HFFc6 (cell line): ENCODE measurements at regions not wholly inside any gene's neighbourhood (a gene's known extent, or its start where the extent isn't known, plus 50 kb on each side); places are given as distances from the start of the nearest gene placed in this dataset.

Source experiments
- DNase-seq: peaks from one replicate; pipeline ENCODE4 v3.0.0-alpha.2; 2018
- H3K27ac Mint-ChIP-seq: 2 replicates; pipeline ENCODE4 v1.8.0; 2020; ENCODE audit warnings: mild to moderate bottlenecking, mixed read lengths
- H3K27me3 Mint-ChIP-seq: 2 replicates; pipeline ENCODE4 v1.8.0; 2021; ENCODE audit warnings: mild to moderate bottlenecking, moderate library complexity, mixed read lengths; ENCODE audit not compliant: insufficient read depth
- H3K36me3 Mint-ChIP-seq: 2 replicates; pipeline ENCODE4 v1.8.0; 2021; ENCODE audit warnings: low read depth, mixed read lengths
- H3K4me1 Mint-ChIP-seq: 2 replicates; pipeline ENCODE4 v1.8.0; 2020; ENCODE audit warnings: low read depth, mixed read lengths
- H3K4me3 Mint-ChIP-seq: 2 replicates; pipeline ENCODE4 v1.8.0; 2020; ENCODE audit warnings: mild to moderate bottlenecking, moderate library complexity, mixed read lengths
- H3K9me3 Mint-ChIP-seq: 2 replicates; pipeline ENCODE4 v1.8.0; 2020; ENCODE audit warnings: mild to moderate bottlenecking, mixed read lengths
- TF ChIP-seq, protein P1 (sequence below): fragments of 200-600 bp; sonication (generic); IDR thresholded peaks from 2 replicates; pipeline ENCODE4 v1.5.0; 2021; ENCODE audit warnings: antibody characterized with exemption, mild to moderate bottlenecking

DNA sequence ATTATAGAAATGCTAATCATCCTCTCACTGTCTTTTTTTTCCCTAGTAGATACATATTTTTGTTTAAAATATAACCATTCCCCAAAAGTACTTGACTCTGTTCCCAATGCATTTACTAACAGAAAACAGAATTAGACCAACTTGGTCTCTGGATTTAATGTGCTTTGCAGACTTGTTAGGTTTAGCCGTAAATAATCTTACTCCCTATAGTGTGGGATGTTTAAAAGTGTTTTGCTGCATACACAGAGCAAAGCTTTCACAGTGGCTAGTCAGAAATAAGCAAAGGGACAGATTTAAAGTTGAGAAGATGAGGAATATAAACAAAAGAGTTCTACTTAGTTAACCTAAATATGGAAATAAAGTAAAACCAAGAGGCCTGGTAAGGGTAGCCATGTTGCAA is 527.5 kb downstream of the HDGFL1 start:
- DNase-seq = no peak
- Mint-ChIP-seq H3K27ac (no peak overlapping the region), H3K4me1 (no peaks in the 10 kb centered on the region), H3K4me3 (no peak overlapping the region), H3K27me3 (no peaks in the 10 kb centered on the region; the same call in 1 of the 2 replicates), H3K9me3 (peaks cover 45% of the 10 kb centered on the region), H3K36me3 (peaks cover 5% of the 10 kb centered on the region)
- TF ChIP-seq, protein P1, sequence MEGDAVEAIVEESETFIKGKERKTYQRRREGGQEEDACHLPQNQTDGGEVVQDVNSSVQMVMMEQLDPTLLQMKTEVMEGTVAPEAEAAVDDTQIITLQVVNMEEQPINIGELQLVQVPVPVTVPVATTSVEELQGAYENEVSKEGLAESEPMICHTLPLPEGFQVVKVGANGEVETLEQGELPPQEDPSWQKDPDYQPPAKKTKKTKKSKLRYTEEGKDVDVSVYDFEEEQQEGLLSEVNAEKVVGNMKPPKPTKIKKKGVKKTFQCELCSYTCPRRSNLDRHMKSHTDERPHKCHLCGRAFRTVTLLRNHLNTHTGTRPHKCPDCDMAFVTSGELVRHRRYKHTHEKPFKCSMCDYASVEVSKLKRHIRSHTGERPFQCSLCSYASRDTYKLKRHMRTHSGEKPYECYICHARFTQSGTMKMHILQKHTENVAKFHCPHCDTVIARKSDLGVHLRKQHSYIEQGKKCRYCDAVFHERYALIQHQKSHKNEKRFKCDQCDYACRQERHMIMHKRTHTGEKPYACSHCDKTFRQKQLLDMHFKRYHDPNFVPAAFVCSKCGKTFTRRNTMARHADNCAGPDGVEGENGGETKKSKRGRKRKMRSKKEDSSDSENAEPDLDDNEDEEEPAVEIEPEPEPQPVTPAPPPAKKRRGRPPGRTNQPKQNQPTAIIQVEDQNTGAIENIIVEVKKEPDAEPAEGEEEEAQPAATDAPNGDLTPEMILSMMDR = no peak

DNA sequence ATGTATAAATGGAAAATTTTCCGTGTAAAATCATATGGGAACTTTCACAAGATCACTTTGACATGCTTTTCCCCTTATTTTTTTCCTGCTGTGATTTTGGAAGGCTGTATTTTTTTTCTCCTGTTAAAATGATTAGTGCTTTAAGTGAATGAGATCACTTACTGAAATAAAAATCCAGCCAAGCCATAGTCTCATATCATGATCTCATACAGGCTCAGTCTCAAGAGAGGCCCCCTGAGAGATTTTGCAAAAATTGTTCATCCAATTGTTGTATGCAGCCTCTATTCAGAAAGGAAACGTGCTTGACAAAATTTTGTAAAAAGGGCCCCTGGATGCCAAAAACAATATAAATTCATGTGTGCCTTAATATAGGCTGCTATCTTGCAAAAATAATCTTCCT is 528.2 kb downstream of the HDGFL1 start:
- H3K4me3 Mint-ChIP-seq = no peak overlapping the region
- TF ChIP-seq, protein P1 = no peak
- H3K36me3 Mint-ChIP-seq = peaks cover 5% of the 10 kb centered on the region; the same call in 1 of the 2 replicates
- peaks cover 40% of the 10 kb centered on the region for H3K9me3 Mint-ChIP-seq
- no peaks in the 10 kb centered on the region for H3K4me1 Mint-ChIP-seq
- DNase-seq = no peak
- no peak overlapping the region for H3K27ac Mint-ChIP-seq
- H3K27me3 Mint-ChIP-seq = no peaks in the 10 kb centered on the region; the same call in 1 of the 2 replicates

DNA sequence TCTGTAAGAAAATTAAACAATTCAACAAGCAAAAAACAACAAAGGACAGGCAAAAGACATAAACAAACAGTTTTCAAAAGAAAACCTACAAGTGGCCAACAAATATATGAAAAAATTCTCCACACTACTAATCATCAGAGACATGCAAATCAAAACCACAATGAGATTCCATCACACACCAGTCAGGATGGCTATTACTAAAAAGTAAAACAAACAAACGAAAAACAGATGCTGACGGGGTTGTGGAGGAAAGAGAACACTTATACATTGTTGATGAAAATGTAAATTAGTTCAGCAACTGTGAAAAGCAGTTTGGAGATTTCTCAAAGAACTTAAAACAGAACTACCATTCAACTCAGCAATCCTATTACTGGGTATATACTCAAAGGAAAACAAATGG is 537.6 kb downstream of the HDGFL1 start:
- Mint-ChIP-seq H3K4me1 (peaks cover 8% of the 10 kb centered on the region; the same call in 1 of the 2 replicates), H3K27ac (no peak overlapping the region), H3K9me3 (peaks cover 39% of the 10 kb centered on the region), H3K36me3 (no peaks in the 10 kb centered on the region), H3K27me3 (no peaks in the 10 kb centered on the region), H3K4me3 (no peak overlapping the region)
- DNase-seq = peak; percentile 61
- TF ChIP-seq, protein P1 = no peak

DNA sequence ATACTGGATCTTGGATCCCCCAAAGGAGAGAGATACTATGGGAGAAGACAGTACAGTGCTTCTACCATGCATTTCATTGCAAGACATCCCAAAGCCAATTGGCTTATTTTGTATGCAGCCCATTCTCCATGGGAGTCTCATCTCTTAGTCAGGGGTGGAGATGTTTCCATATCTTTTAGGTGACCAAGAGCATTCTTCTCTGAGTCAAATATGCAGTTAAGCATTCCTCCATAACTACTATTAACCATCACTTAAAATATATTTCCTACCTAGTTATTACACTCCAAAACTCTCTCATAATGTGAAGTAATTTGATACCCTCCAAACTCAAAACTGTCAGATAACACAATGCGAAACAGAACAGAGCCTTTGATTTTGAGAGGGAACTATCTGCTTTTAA is 542.6 kb downstream of the HDGFL1 start:
- H3K27ac Mint-ChIP-seq = no peak overlapping the region
- TF ChIP-seq, protein P1 = no peak
- H3K4me3 Mint-ChIP-seq = no peak overlapping the region
- no peaks in the 10 kb centered on the region for H3K36me3 Mint-ChIP-seq
- peak; percentile 43 for DNase-seq
- H3K27me3 Mint-ChIP-seq = no peaks in the 10 kb centered on the region
- H3K9me3 Mint-ChIP-seq = peaks cover 31% of the 10 kb centered on the region
- peaks cover 5% of the 10 kb centered on the region; the same call in 1 of the 2 replicates for H3K4me1 Mint-ChIP-seq

DNA sequence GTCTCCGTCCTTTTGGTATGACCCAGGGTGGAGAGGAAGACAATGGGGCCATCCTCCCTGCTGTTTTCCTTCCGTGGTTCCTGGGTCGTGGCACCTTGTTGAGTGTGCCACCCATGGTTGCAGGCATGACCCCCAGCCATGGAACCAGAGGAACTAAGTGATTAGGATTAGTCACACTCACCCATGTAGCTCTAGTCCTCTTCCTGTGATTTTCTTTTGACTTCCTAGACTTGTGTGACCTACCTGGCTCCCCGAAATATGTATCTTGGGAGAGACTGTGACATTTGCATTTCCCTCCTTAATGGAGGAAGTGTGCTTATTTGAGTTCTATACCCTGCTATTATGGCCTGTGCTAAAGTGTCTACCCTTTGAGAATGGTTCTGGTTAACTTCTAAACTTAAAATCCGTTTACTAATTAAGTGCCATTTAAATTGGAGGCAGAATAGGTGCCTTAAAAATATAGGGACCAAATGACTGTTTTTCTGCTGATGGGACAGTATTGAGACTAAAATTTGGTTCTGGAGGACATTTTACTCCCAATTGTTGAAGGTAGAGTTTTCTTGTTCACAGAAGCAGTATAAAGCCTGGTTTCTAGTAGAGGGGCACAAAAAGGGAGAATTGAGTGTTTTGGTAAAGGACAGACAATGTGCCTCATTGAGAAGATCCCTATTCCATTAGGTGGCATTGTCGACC is 545.6 kb downstream of the HDGFL1 start:
- H3K27me3 Mint-ChIP-seq = no peaks in the 10 kb centered on the region
- no peaks in the 10 kb centered on the region; the same call in 1 of the 2 replicates for H3K4me1 Mint-ChIP-seq
- no peak for DNase-seq
- H3K4me3 Mint-ChIP-seq = no peak overlapping the region
- no peaks in the 10 kb centered on the region for H3K36me3 Mint-ChIP-seq
- H3K27ac Mint-ChIP-seq = no peak overlapping the region
- TF ChIP-seq, protein P1 = no peak
- H3K9me3 Mint-ChIP-seq = peaks cover 26% of the 10 kb centered on the region
